Kidney (tissue), 13 donors: ENCODE measurements at regions not wholly inside any gene's neighbourhood (a gene's known extent, or its start where the extent isn't known, plus 50 kb on each side); places are given as distances from the start of the nearest gene placed in this dataset.

Source experiments
- DNase-seq, 5 donors: peaks; one replicate each; pipeline ENCODE4 v3.0.0-alpha.2; 2013 to 2020
- FAIRE-seq: peaks from 2 replicates; lab custom pipeline; 2012; peaks lifted over from hg19 to GRCh38; lab: Jason Lieb, UNC
- H3K27ac ChIP-seq, 2 donors: one replicate each; pipeline ENCODE4 v1.7.0; 2013; ENCODE audit warnings: low read depth in 2 of 2, low read length in 2 of 2, inconsistent platforms in 1 of 2
- H3K27me3 ChIP-seq: one replicate; pipeline ENCODE4 v1.7.1; 2013; ENCODE audit warnings: low read length, inconsistent platforms; ENCODE audit not compliant: control insufficient read depth, insufficient read depth
- H3K36me3 ChIP-seq, 3 donors: one replicate each; pipeline versions ENCODE4 v1.7.0 to v1.7.1; 2013; ENCODE audit warnings: low read length in 3 of 3, control low read depth in 1 of 3, inconsistent platforms in 1 of 3; ENCODE audit not compliant: insufficient read depth in 3 of 3, control insufficient read depth in 2 of 3
- H3K4me1 ChIP-seq, 3 donors: one replicate each; pipeline versions ENCODE4 v1.7.0 to v1.7.1; 2013; ENCODE audit warnings: low read length in 3 of 3, inconsistent platforms in 1 of 3, low read depth in 1 of 3; ENCODE audit not compliant: control insufficient read depth in 2 of 3, insufficient read depth in 2 of 3
- H3K4me3 ChIP-seq, 3 donors: one replicate each; pipeline versions ENCODE4 v1.7.0 to v1.8.1; 2013; ENCODE audit warnings: low read length in 3 of 3, control low read depth in 1 of 3, inconsistent platforms in 1 of 3
- H3K9ac ChIP-seq, 3 donors: one replicate each; pipeline versions ENCODE4 v1.7.0 to v1.7.1; 2013; ENCODE audit warnings: low read length in 3 of 3, control low read depth in 1 of 3, inconsistent platforms in 1 of 3
- H3K9me3 ChIP-seq, 3 donors: one replicate each; pipeline versions ENCODE4 v1.7.0 to v1.7.1; 2013; ENCODE audit warnings: low read length in 3 of 3, control low read depth in 1 of 3, inconsistent platforms in 1 of 3; ENCODE audit not compliant: control insufficient read depth in 2 of 3, insufficient read depth in 1 of 3
- intact Hi-C: fragments of 100-400 bp; cut with DNase I; formaldehyde crosslinking; loops from one replicate; pipeline ENCODE4 v1.11.1; 2022
- TF ChIP-seq, protein P1 (sequence below): IDR thresholded peaks from 3 replicates; pipeline ENCODE4 v1.5.1; 2012; ENCODE audit warnings: mild to moderate bottlenecking, moderate library complexity, borderline replicate concordance; ENCODE audit not compliant: insufficient read depth; ENCODE audit errors: extremely low read depth
- donor health status: control.
- donor health status: control.
- donor health status: control.
- donor health status: control.
- donor health status: control.
- donor health status: DM: yes; HTN: yes; CAD: no.
- donor health status: Normal renal cell carcinoma (clear cell type).

GRCh38 chr15:37595426-37595970 lies 338.9 kb upstream of the TMCO5A start:
- Histone ChIP-seq H3K9ac (no peak overlapping the region), H3K27me3 (no peaks in the 10 kb centered on the region), H3K36me3 (no peaks in the 10 kb centered on the region), H3K4me3 (no peak overlapping the region), H3K27ac (no peak overlapping the region), H3K9me3 (no peaks in the 10 kb centered on the region), H3K4me1 (no peaks in the 10 kb centered on the region)
- no peak for DNase-seq
- intact Hi-C loops, result no loop called here
- TF ChIP-seq, protein P1, sequence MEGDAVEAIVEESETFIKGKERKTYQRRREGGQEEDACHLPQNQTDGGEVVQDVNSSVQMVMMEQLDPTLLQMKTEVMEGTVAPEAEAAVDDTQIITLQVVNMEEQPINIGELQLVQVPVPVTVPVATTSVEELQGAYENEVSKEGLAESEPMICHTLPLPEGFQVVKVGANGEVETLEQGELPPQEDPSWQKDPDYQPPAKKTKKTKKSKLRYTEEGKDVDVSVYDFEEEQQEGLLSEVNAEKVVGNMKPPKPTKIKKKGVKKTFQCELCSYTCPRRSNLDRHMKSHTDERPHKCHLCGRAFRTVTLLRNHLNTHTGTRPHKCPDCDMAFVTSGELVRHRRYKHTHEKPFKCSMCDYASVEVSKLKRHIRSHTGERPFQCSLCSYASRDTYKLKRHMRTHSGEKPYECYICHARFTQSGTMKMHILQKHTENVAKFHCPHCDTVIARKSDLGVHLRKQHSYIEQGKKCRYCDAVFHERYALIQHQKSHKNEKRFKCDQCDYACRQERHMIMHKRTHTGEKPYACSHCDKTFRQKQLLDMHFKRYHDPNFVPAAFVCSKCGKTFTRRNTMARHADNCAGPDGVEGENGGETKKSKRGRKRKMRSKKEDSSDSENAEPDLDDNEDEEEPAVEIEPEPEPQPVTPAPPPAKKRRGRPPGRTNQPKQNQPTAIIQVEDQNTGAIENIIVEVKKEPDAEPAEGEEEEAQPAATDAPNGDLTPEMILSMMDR, result no peak
- FAIRE-seq, result no peak

GRCh38 chr15:37599156-37599555 lies 335.3 kb upstream of the TMCO5A start:
- Histone ChIP-seq H3K27ac (no peak overlapping the region), H3K4me3 (no peak overlapping the region), H3K27me3 (no peaks in the 10 kb centered on the region), H3K9ac (no peak overlapping the region), H3K9me3 (no peaks in the 10 kb centered on the region), H3K36me3 (no peaks in the 10 kb centered on the region), H3K4me1 (no peaks in the 10 kb centered on the region)
- DNase-seq (no peak), FAIRE-seq (no peak)
- intact Hi-C loops, result no loop called here
- TF ChIP-seq, protein P1, result no peak

GRCh38 chr15:37616215-37616614 lies 318.2 kb upstream of the TMCO5A start:
- Histone ChIP-seq H3K4me1 (no peaks in the 10 kb centered on the region), H3K27ac (no peak overlapping the region), H3K36me3 (no peaks in the 10 kb centered on the region), H3K9ac (no peak overlapping the region), H3K4me3 (no peak overlapping the region), H3K27me3 (no peaks in the 10 kb centered on the region), H3K9me3 (no peaks in the 10 kb centered on the region)
- intact Hi-C loops, result no loop called here
- FAIRE-seq (no peak), DNase-seq (no peak)
- TF ChIP-seq, protein P1, result no peak

GRCh38 chr15:37618353-37618752 lies 316.1 kb upstream of the TMCO5A start:
- H3K27me3 ChIP-seq, result no peaks in the 10 kb centered on the region
- intact Hi-C loops, result no loop called here
- H3K27ac ChIP-seq, result no peak overlapping the region
- FAIRE-seq, result no peak
- no peak overlapping the region for H3K9ac ChIP-seq
- H3K36me3 ChIP-seq, result no peaks in the 10 kb centered on the region
- no peaks in the 10 kb centered on the region for H3K4me1 ChIP-seq
- H3K4me3 ChIP-seq, result no peak overlapping the region
- no peaks in the 10 kb centered on the region for H3K9me3 ChIP-seq
- DNase-seq, result no peak
- TF ChIP-seq, protein P1, result no peak
